HL-60 (cell line): ENCODE measurements at regions not wholly inside any gene's neighbourhood (a gene's known extent, or its start where the extent isn't known, plus 50 kb on each side); places are given as distances from the start of the nearest gene placed in this dataset.

Experiments used
- DNase-seq, 2 experiments: peaks; one replicate each; pipeline ENCODE4 v3.0.0-alpha.2; 2010 to 2020; ENCODE audit warnings: low read depth in 1 of 2, low spot score in 1 of 2
- H3K27ac ChIP-seq: fragments of 250-450 bp; sonication (Bioruptor Pico); replicated peaks from 2 replicates; pipeline ENCODE4 v1.5.1; 2020; ENCODE audit warnings: mild to moderate bottlenecking, moderate library complexity
- H3K27me3 ChIP-seq: fragments of 250-450 bp; sonication (Bioruptor Pico); 2 replicates; pipeline ENCODE4 v1.5.1; 2021; ENCODE audit warnings: mild to moderate bottlenecking, moderate library complexity; ENCODE audit not compliant: insufficient read depth, poor library complexity, severe bottlenecking
- H3K4me3 ChIP-seq: replicated peaks from 2 replicates; pipeline ENCODE4 v1.5.1; 2011; ENCODE audit warnings: mild to moderate bottlenecking, control low read depth, low read length; ENCODE audit not compliant: insufficient read depth
- CTCF ChIP-seq: IDR thresholded peaks from one replicate; pipeline ENCODE4 v1.5.1; 2011; ENCODE audit warnings: low read length, control low read depth, inconsistent platforms; ENCODE audit not compliant: insufficient read depth
- GABPA ChIP-seq: IDR thresholded peaks from 2 replicates; pipeline ENCODE4 v1.6.1; 2012; ENCODE audit warnings: low read depth
- POLR2AphosphoS5 ChIP-seq: IDR thresholded peaks from 2 replicates; pipeline ENCODE4 v1.6.1; 2012; ENCODE audit warnings: low read depth
- REST ChIP-seq: IDR thresholded peaks from 2 replicates; pipeline ENCODE4 v1.6.1; 2012; ENCODE audit warnings: low read depth; ENCODE audit not compliant: insufficient replicate concordance
- SPI1 ChIP-seq: IDR thresholded peaks from 2 replicates; pipeline ENCODE4 v1.6.1; 2012; ENCODE audit warnings: low read depth, mild to moderate bottlenecking, borderline replicate concordance

- no peak overlapping the region for H3K4me3 ChIP-seq
- no peaks in the 10 kb centered on the region for H3K27me3 ChIP-seq
- no peak overlapping the region for H3K27ac ChIP-seq
- no peak for DNase-seq
- no peak for TF ChIP-seq CTCF
- no peak for TF ChIP-seq GABPA
- no peak for TF ChIP-seq REST
- TF ChIP-seq POLR2AphosphoS5: no peak
- TF ChIP-seq SPI1: no peak
Observed at GRCh38 chr7:131234719-131235488, 92.8 kb upstream of the MKLN1 start.

- no peak overlapping the region for H3K27ac ChIP-seq
- H3K27me3 ChIP-seq: no peaks in the 10 kb centered on the region
- no peak overlapping the region for H3K4me3 ChIP-seq
- no peak for TF ChIP-seq GABPA
- no peak for TF ChIP-seq CTCF
- no peak for TF ChIP-seq POLR2AphosphoS5
- no peak for TF ChIP-seq SPI1
- no peak for TF ChIP-seq REST
- no peak for DNase-seq
Observed at GRCh38 chr7:131235489-131236317, 92.0 kb upstream of the MKLN1 start.

GRCh38 chr7:131236318-131236672 lies 91.4 kb upstream of the MKLN1 start:
- no peak for DNase-seq
- H3K4me3 ChIP-seq: no peak overlapping the region
- H3K27me3 ChIP-seq: no peaks in the 10 kb centered on the region
- TF ChIP-seq CTCF (no peak), REST (no peak), SPI1 (no peak), POLR2AphosphoS5 (no peak), GABPA (no peak)
- H3K27ac ChIP-seq: no peak overlapping the region
